Astrocyte of the spinal cord (primary cell): ENCODE measurements at regions not wholly inside any gene's neighbourhood (a gene's known extent, or its start where the extent isn't known, plus 50 kb on each side); places are given as distances from the start of the nearest gene placed in this dataset.

ENCODE experiments used
- DNase-seq: peaks from one replicate; pipeline ENCODE4 v3.0.0; 2011; ENCODE audit warnings: low read depth, low spot score
- H3K4me3 ChIP-seq: 2 replicates; pipeline ENCODE4 v1.5.1; 2011; ENCODE audit warnings: low read depth, mild to moderate bottlenecking, low read length, moderate library complexity
- CTCF ChIP-seq: IDR thresholded peaks from 2 replicates; pipeline ENCODE4 v1.5.1; 2012; ENCODE audit warnings: low read depth, mild to moderate bottlenecking, low read length, inconsistent platforms
- in situ Hi-C: cut with HindIII; loops from 2 replicates; pipeline ENCODE4 v1.10.0; 2017; ENCODE audit warnings: low sequenced_read_pairs

DNA sequence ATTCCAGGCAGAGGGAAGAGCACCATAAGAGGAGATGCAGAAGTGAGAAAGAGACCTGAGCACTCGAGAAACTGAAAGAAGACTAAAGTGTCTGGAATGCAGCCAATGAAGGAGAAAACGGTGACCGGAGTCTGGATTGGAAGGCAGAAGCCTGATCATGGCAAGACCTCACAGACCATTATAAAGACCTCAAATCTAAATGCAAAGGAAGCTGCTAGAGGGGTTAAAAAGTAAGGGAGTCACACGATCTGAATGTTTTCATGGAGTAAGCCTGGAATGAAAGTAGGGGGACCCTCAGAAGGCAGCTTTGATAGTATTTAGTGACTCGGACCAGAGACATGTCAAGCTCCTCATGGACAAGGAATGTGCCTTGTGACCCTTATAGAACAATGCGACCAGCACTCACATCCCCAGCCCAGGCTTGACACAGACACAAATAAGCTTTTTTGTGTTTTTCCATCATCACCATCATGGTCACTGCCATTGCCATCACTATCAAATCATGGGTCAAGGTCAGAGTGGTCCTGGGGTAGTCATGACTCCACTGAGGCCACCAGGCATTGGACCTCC is 183.6 kb downstream of the SEC16B start:
- in situ Hi-C loops = no loop called here
- no peak for TF ChIP-seq CTCF
- DNase-seq = no peak
- H3K4me3 ChIP-seq = no peak overlapping the region

DNA sequence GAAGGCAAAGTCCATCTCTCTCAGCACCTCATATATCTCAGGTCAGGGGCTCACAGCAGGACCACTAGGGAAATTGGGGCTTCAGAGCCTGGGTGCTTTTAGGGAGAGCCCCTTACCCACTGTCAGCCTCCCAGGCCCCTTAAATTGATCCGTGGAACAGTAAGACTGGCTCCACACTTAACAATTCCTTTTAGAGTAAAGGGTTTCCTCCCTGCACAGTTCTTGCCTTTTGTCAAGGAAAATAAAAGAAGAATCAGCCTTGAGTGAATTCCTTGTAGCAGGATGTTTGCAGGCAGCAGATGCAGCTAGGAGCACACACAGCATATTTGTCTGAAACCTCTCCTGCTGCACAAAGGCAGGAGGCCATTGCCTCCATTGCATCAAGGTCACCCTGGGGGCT is 184.9 kb downstream of the SEC16B start:
- in situ Hi-C loops = no loop called here
- DNase-seq = no peak
- no peak for TF ChIP-seq CTCF
- no peak overlapping the region for H3K4me3 ChIP-seq

DNA sequence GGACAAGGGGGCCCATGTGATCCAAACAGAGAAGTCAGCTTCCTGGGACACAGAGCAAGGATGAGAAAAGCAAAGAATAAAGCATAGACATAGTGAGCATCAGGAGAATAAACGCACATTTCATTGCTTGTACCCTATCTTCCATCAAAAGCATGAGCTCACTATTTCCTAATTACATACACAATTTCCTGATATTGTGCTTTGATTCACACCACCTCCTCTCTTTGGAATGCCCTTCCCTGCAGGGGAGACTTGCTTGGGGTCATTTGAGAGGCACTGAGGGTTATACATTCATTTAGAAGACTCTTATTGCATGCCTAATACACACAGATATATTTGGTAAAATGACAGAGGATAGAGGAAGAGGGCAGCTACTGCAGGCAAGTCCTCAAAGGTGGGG is 185.4 kb downstream of the SEC16B start:
- TF ChIP-seq CTCF = no peak
- no peak overlapping the region for H3K4me3 ChIP-seq
- no peak for DNase-seq
- in situ Hi-C loops = no loop called here

- H3K4me3 ChIP-seq = no peak overlapping the region
- peak; percentile 1 for TF ChIP-seq CTCF
- in situ Hi-C loops = no loop called here
- DNase-seq = no peak
Observed at GRCh38 chr1:177783051-177783450, 186.8 kb downstream of the SEC16B start.

DNA sequence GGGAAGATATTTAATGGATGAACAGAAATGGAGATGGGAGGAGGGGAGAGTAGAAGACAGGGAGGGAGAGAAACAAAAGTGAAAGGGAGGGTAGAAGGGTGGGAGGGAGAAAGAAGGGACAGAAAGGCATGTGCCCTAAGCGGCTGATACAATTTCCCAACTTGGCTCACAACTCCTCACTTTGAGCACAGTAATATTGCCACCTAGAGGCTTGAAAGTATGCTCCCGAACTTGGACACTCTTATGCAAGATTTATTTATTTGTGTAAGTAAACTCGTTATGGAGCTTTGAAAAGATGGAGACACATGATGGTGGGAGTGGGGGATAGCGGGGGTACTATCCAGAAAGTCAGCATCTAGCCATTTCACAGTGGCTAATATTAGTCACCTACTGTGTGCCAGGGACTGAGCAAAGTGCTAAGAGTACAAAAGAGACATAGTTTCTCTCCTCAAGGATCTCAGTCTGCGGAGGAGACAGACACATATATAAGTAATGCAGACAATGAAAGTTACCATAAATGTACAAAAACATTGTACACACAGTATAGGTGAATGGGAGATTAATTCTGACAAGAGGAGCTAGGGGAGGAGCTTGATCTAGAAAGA is 189.7 kb downstream of the SEC16B start:
- TF ChIP-seq CTCF = peak; percentile 57
- in situ Hi-C loops = no loop called here
- H3K4me3 ChIP-seq = no peak overlapping the region
- DNase-seq = peak; percentile 66

DNA sequence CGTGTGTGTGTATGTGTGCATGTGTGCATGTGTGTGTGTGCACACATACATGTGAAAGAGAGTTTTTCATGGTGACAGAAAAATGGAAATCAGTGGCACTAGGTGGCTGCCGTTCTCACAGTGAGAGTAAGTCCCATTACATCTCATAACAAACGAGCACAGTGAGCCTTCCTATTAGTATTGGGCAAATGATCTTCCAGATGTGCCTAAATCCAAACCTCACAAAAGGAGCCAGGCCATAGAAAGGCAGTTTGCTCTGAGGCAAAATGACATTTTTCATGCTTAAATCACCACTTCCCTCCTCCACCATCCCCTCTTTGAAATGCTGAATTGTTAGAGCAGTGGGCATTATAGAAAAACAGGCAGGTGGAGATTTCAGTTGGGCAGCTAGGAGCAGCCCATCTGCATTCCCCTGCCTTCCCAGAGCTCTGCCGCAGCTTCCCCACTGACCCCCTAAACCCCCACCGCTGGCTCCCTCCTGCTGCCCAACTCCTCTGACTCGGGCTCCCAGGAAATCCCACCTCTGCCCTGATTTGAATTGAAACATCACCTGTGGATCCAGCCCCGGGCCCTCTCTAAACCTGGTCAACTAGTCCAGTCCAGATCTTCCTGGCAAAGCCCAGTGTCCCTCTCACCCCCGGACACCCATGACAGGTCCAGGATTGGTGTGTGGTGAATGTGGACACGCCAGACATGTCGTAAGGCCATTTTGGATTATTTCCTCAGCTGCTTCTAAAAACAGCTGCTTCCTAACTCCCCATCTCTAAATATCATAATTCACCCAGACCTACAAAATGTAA is 190.5 kb downstream of the SEC16B start:
- in situ Hi-C loops = no loop called here
- no peak overlapping the region for H3K4me3 ChIP-seq
- no peak for DNase-seq
- TF ChIP-seq CTCF = no peak
